BLaER1 (cell line): ENCODE measurements at regions not wholly inside any gene's neighbourhood (a gene's known extent, or its start where the extent isn't known, plus 50 kb on each side); places are given as distances from the start of the nearest gene placed in this dataset.

Experiments used
- H3K27ac ChIP-seq: shearing (Covaris generic); formaldehyde crosslinking; 2 replicates; pipeline ENCODE4 v1.8.1; 2022
- H3K27me3 ChIP-seq: shearing (Covaris generic); formaldehyde crosslinking; 2 replicates; pipeline ENCODE4 v1.8.1; 2022
- H3K36me3 ChIP-seq: shearing (Covaris generic); formaldehyde crosslinking; 2 replicates; pipeline ENCODE4 v1.8.1; 2022
- H3K4me1 ChIP-seq: shearing (Covaris generic); formaldehyde crosslinking; 2 replicates; pipeline ENCODE4 v1.8.1; 2022
- H3K4me2 ChIP-seq: shearing (Covaris generic); formaldehyde crosslinking; 2 replicates; pipeline ENCODE4 v1.8.1; 2022
- H3K4me3 ChIP-seq: shearing (Covaris generic); formaldehyde crosslinking; 2 replicates; pipeline ENCODE4 v1.8.1; 2022
- H3K9ac ChIP-seq: shearing (Covaris generic); formaldehyde crosslinking; 2 replicates; pipeline ENCODE4 v1.8.1; 2022
- H3K9me3 ChIP-seq: shearing (Covaris generic); formaldehyde crosslinking; 2 replicates; pipeline ENCODE4 v1.8.1; 2022
- H4K20me1 ChIP-seq: shearing (Covaris generic); formaldehyde crosslinking; 2 replicates; pipeline ENCODE4 v1.8.1; 2022
- Cebpa-rat ChIP-seq: shearing (Covaris generic); IDR thresholded peaks from 2 replicates; pipeline ENCODE4 v1.8.1; 2022

- H3K27ac ChIP-seq, result no peak overlapping the region
- TF ChIP-seq Cebpa-rat, result no peak
- H3K27me3 ChIP-seq, result no peaks in the 10 kb centered on the region
- H4K20me1 ChIP-seq, result no peaks in the 10 kb centered on the region
- no peak overlapping the region for H3K4me2 ChIP-seq
- no peak overlapping the region for H3K9ac ChIP-seq
- peaks cover 6% of the 10 kb centered on the region for H3K4me1 ChIP-seq
- no peaks in the 10 kb centered on the region for H3K9me3 ChIP-seq
- no peak overlapping the region for H3K4me3 ChIP-seq
- H3K36me3 ChIP-seq, result no peaks in the 10 kb centered on the region
Measured at GRCh38 chr1:59045137-59045536, 251.8 kb upstream of the FGGY start.

- H3K27me3 ChIP-seq, result no peaks in the 10 kb centered on the region
- no peak overlapping the region for H3K4me2 ChIP-seq
- peaks cover 6% of the 10 kb centered on the region for H3K4me1 ChIP-seq
- no peaks in the 10 kb centered on the region for H3K36me3 ChIP-seq
- no peaks in the 10 kb centered on the region for H4K20me1 ChIP-seq
- no peak overlapping the region for H3K4me3 ChIP-seq
- TF ChIP-seq Cebpa-rat, result no peak
- no peaks in the 10 kb centered on the region for H3K9me3 ChIP-seq
- H3K27ac ChIP-seq, result no peak overlapping the region
- H3K9ac ChIP-seq, result no peak overlapping the region
Measured at GRCh38 chr1:59045636-59046035, 251.3 kb upstream of the FGGY start.

GRCh38 chr1:59046134-59046533 lies 250.8 kb upstream of the FGGY start:
- Histone ChIP-seq H4K20me1 (no peaks in the 10 kb centered on the region), H3K36me3 (no peaks in the 10 kb centered on the region), H3K9ac (no peak overlapping the region), H3K4me3 (no peak overlapping the region), H3K4me2 (no peak overlapping the region), H3K9me3 (no peaks in the 10 kb centered on the region), H3K27ac (no peak overlapping the region), H3K27me3 (no peaks in the 10 kb centered on the region), H3K4me1 (peaks cover 6% of the 10 kb centered on the region)
- no peak for TF ChIP-seq Cebpa-rat

GRCh38 chr1:59046730-59047157 lies 250.2 kb upstream of the FGGY start:
- Histone ChIP-seq H3K9ac (no peak overlapping the region), H3K36me3 (no peaks in the 10 kb centered on the region), H3K9me3 (no peaks in the 10 kb centered on the region), H3K4me2 (0 out of 2 replicates have a peak overlapping the region, but pooled peaks have one; percentile 25), H3K4me1 (peaks cover 6% of the 10 kb centered on the region), H4K20me1 (no peaks in the 10 kb centered on the region), H3K4me3 (no peak overlapping the region), H3K27me3 (no peaks in the 10 kb centered on the region), H3K27ac (peak overlapping the region; percentile 43; the same call in 1 of the 2 replicates)
- no peak for TF ChIP-seq Cebpa-rat

GRCh38 chr1:59051007-59051406 lies 245.9 kb upstream of the FGGY start:
- Histone ChIP-seq H3K36me3 (no peaks in the 10 kb centered on the region), H4K20me1 (no peaks in the 10 kb centered on the region), H3K4me3 (no peak overlapping the region), H3K4me2 (no peak overlapping the region), H3K27ac (no peak overlapping the region), H3K9ac (no peak overlapping the region), H3K4me1 (peaks cover 6% of the 10 kb centered on the region), H3K27me3 (no peaks in the 10 kb centered on the region), H3K9me3 (no peaks in the 10 kb centered on the region)
- TF ChIP-seq Cebpa-rat, result no peak

GRCh38 chr1:59052166-59052590 lies 244.7 kb upstream of the FGGY start:
- Histone ChIP-seq H3K4me1 (peaks cover 4% of the 10 kb centered on the region), H3K4me3 (no peak overlapping the region), H3K4me2 (no peak overlapping the region), H3K36me3 (no peaks in the 10 kb centered on the region), H4K20me1 (no peaks in the 10 kb centered on the region), H3K27me3 (no peaks in the 10 kb centered on the region), H3K9me3 (no peaks in the 10 kb centered on the region), H3K27ac (no peak overlapping the region), H3K9ac (no peak overlapping the region)
- no peak for TF ChIP-seq Cebpa-rat

- TF ChIP-seq Cebpa-rat, result no peak
- Histone ChIP-seq H3K27ac (no peak overlapping the region), H3K9me3 (no peaks in the 10 kb centered on the region), H3K9ac (no peak overlapping the region), H3K4me2 (no peak overlapping the region), H3K27me3 (no peaks in the 10 kb centered on the region), H3K36me3 (no peaks in the 10 kb centered on the region), H4K20me1 (no peaks in the 10 kb centered on the region), H3K4me3 (no peak overlapping the region), H3K4me1 (peaks cover 8% of the 10 kb centered on the region)
Measured at GRCh38 chr1:59054172-59054571, 242.7 kb upstream of the FGGY start.

GRCh38 chr1:59055908-59056719 lies 240.8 kb upstream of the FGGY start:
- Histone ChIP-seq H3K4me3 (no peak overlapping the region), H3K4me2 (no peak overlapping the region), H3K27ac (no peak overlapping the region), H3K9me3 (no peaks in the 10 kb centered on the region; the same call in 1 of the 2 replicates), H3K4me1 (peaks cover 8% of the 10 kb centered on the region), H3K27me3 (no peaks in the 10 kb centered on the region), H3K36me3 (no peaks in the 10 kb centered on the region), H4K20me1 (no peaks in the 10 kb centered on the region), H3K9ac (no peak overlapping the region)
- no peak for TF ChIP-seq Cebpa-rat

- H3K4me2 ChIP-seq, result peak overlapping the region; percentile 18
- H3K4me3 ChIP-seq, result no peak overlapping the region
- no peak overlapping the region for H3K27ac ChIP-seq
- no peaks in the 10 kb centered on the region for H3K27me3 ChIP-seq
- H3K36me3 ChIP-seq, result no peaks in the 10 kb centered on the region
- no peaks in the 10 kb centered on the region for H4K20me1 ChIP-seq
- peak; percentile 25; the same call in 1 of the 2 replicates for TF ChIP-seq Cebpa-rat
- H3K9me3 ChIP-seq, result no peaks in the 10 kb centered on the region; the same call in 1 of the 2 replicates
- H3K9ac ChIP-seq, result no peak overlapping the region
- H3K4me1 ChIP-seq, result peaks cover 15% of the 10 kb centered on the region
Measured at GRCh38 chr1:59057211-59057694, 239.6 kb upstream of the FGGY start.

GRCh38 chr1:59057796-59058195 lies 239.1 kb upstream of the FGGY start:
- H3K27ac ChIP-seq, result no peak overlapping the region
- no peak for TF ChIP-seq Cebpa-rat

More at GRCh38 chr1:59057796-59058195, 239.1 kb upstream of the FGGY start:
- no peak overlapping the region for H3K4me3 ChIP-seq
- H3K4me1 ChIP-seq, result peaks cover 15% of the 10 kb centered on the region
- H3K9ac ChIP-seq, result no peak overlapping the region
- no peaks in the 10 kb centered on the region for H3K36me3 ChIP-seq
- H3K27me3 ChIP-seq, result no peaks in the 10 kb centered on the region
- no peaks in the 10 kb centered on the region for H4K20me1 ChIP-seq
- H3K4me2 ChIP-seq, result no peak overlapping the region
- H3K9me3 ChIP-seq, result no peaks in the 10 kb centered on the region; the same call in 1 of the 2 replicates
